NCI-H82 (cell line): ENCODE measurements at regions not wholly inside any gene's neighbourhood (a gene's known extent, or its start where the extent isn't known, plus 50 kb on each side); places are given as distances from the start of the nearest gene placed in this dataset.

Source experiments
- DNase-seq: peaks from one replicate; lab custom pipeline; 2025; lab: John Stamatoyannopoulos, UW

DNA sequence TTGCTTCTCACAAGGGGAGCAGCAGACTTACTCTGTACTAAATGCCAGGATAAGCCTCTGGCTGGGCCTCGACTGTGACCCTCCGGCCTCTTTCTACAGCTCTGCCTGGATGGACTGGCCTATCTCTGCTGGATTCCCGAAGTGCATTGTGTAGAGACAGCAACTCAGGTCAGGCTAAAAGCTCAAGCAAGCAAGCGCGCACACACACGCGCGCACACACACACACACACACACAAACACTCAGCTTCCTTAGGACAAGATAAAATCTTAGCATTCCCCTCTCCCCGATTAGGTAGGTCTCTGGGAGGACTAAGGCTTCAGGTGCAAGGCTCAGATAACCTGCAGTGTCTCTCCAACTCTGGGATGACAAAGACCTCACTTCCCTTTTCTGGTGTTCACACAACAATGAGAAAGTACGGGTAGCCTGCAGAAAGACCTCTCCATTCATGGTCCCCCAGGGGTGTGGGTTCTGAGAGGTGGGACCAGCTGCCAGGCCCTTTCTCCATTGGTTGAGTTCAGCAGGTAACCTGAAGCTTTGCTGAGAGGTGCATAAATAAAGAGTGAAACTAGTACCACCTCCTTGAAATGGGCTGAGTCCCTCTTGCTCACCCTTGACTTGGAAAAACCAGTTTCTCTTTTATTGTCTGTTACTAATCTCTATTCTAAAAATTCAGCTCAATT lies 155.1 kb upstream of the CAMK1G start:
- no peak for DNase-seq

DNA sequence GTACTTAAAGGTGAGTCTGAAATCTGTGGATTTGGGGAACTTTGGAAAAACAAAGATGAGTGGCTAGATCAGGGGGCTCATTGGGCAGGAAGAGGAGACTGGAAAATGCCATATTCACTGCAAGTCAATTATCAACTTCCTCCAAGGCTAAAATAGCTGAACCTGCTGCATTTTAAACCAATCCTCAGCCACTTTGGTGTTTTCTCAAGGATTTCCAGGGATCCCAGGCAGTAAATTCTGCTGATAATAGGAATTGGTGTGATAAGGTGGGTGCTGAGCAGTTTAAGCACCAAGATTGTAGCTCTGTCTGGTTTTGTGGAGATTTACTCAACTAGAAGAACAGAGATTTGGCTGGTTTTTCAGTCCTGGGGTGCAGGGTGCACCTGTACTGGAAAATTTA lies 153.9 kb upstream of the CAMK1G start:
- DNase-seq: no peak

- DNase-seq: no peak
Measured at GRCh38 chr1:209430107-209430506, 153.4 kb upstream of the CAMK1G start.

- DNase-seq: no peak
Measured at GRCh38 chr1:209430821-209431259, 152.7 kb upstream of the CAMK1G start.

- DNase-seq: no peak
Measured at GRCh38 chr1:209431402-209431801, 152.1 kb upstream of the CAMK1G start.

GRCh38 chr1:209431813-209432442 lies 151.6 kb upstream of the CAMK1G start:
- DNase-seq: no peak

DNA sequence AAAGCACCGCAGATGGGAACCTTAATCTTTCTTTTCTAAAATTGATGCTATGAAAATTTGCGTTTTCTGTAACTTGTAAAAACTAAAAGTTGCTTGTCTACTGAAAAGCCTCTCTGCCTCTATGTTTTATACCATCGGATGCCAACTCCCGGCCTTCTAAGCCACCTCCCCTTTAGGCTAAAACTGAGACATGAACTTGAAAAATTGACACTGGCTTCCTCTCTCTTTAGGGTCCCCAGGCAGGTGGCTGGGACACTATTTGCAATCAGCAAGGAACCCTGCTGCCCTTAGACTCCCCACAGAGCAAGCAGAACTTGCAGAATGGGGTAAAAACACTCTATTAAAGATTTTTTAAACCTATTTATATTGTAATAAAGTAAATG lies 151.1 kb upstream of the CAMK1G start:
- DNase-seq: no peak

DNA sequence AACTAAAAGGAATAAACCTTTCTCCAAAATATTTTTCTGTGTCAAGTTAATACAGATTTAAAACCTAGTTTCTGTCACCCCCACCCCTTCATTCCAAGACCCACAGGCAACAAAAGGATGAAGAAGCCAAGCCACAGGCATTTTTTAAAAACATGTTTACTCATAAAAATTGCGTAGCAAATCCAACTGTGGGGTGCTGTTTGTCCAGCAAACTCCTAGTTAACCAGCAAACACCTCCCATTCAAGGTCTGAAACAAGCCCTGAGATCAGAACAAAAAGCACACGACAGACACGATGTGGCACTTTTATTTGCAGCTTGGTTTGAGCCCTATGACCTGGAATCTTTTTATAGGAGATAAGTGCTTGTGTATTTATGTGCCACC lies 149.9 kb upstream of the CAMK1G start:
- DNase-seq: no peak

DNA sequence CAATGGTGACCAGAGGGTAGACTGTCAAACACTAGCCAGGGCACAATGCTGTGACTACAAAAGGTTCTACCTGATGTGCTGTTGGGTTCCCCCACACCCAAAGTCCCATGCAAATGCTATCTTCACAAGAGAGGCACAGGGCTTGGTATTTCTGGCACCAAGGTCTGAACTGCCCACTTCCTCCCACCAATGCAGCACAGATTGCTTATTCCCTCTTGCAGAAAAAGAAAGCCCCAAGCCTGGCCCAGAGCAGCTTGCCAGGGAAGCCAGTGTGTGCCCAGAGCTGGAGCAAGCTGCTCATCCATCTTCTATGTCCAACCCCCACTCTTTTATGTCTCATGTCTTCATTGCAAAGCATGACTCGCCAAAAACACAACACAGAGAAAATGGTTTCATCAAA lies 149.4 kb upstream of the CAMK1G start:
- no peak for DNase-seq

DNA sequence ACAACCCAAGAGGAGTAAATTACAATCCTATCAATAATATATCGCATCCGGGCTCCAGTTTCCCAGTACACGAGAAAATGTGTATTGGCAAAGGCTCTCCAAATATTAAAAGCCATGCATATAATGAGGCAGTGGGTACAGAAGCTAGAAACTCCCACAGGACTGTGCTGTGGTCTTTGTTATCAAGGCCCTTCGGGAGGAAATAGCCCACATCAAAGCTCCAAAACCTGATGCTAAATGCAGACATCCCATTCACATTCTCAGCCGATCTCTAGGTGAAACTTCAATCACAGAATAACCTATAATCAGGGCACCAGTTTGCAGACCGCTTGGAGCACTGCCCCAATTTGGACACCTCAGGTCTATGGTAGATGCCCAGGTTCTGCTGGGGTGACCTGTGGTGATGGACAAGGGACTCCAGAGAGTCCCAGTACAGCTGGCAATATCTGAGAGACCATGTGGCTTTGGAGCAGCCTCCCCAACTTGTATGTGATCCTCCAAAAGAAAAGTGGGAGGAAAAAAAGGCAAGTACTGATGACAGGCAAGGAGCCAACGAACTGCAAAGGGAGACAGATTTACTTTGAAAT lies 148.8 kb upstream of the CAMK1G start:
- DNase-seq: no peak

GRCh38 chr1:209435654-209436566 lies 147.6 kb upstream of the CAMK1G start:
- DNase-seq: peak; percentile 91

- no peak for DNase-seq
Measured at GRCh38 chr1:209439828-209440227, 143.7 kb upstream of the CAMK1G start.

GRCh38 chr1:209443361-209443931 lies 140.1 kb upstream of the CAMK1G start:
- no peak for DNase-seq

- no peak for DNase-seq
Measured at GRCh38 chr1:209443975-209444651, 139.4 kb upstream of the CAMK1G start.

DNA sequence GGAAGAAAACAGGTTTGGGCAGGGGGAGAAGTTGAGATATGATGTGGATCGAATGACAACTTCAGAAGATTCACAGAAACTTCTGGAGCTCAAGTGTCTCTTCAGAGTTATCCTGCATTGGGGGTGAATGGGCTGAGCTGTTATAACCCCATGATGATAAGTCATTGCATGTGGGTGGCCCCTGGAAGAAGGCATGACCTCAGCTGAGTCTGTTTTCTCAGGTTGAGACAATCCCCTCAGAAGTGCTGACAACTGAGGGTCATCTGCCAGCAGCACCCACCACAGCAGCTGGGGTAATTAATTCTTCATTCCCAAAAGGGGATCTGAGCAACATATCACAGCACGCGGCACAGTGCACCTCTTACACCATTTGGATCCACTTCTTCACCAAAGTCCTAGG lies 138.6 kb upstream of the CAMK1G start:
- DNase-seq: no peak

DNA sequence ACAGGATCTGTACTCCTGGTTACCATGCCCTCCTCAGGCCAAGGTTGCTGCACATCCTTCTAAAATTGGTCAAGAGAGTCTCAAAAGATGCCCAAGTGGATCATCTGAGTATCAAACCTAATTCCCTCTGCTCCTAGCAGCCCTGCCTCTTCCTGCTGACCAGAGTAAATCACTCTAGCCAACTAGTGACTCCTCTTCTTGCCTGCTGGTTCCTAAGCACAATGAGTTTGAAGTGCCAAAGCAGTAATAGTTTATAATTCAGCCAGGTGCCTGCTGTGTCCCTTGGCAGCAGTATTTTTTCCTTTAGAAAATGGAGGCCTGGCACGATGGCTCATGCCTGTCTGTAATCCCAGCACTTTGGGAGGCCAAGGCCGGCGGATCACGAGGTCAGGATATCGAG lies 137.9 kb upstream of the CAMK1G start:
- DNase-seq: no peak

DNA sequence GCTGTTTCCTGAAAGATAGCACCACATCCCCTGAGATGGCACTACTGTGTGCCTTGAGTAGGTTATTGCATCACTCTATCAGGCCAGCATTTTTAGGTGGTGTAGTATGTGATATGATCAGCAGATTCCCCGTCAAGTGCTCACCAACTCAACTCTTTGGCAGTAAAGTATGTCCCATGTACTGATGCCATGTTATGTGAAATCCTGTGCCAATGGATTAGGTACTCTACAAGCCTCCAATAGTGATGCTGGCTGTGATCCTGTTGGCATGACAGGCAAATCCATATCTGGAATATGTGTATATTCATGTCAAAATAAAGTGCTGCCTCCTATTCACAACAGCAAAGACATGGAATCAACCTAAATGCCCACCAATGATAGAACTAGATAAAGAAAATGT lies 137.2 kb upstream of the CAMK1G start:
- no peak for DNase-seq

GRCh38 chr1:209454340-209454994 lies 129.0 kb upstream of the CAMK1G start:
- DNase-seq: no peak

GRCh38 chr1:209455145-209455544 lies 128.4 kb upstream of the CAMK1G start:
- DNase-seq: no peak

- DNase-seq: peak; percentile 19
Measured at GRCh38 chr1:209455661-209456358, 127.7 kb upstream of the CAMK1G start.
